ENCODE measurements at regions not wholly inside any gene's neighbourhood (a gene's known extent, or its start where the extent isn't known, plus 50 kb on each side); places are given as distances from the start of the nearest gene placed in this dataset.
"Not testable (repeated sequence)": the region's sequence is repeated elsewhere in the genome, so short reads cannot be mapped to it uniquely, and the experiment has no call there.

GRCh38 chr1:55300975-55301374, 85.8 kb upstream of the USP24 start:
- H3K4me1 Mint-ChIP-seq (ENCODE audit: unreplicated experiment): peaks cover 9% of the 10 kb centered on the region
- no peaks in the 10 kb centered on the region for H3K9me3 Mint-ChIP-seq (ENCODE audit: unreplicated experiment)
- no peak for DNase-seq (ENCODE audit: low spot score)
- H3K27ac Mint-ChIP-seq (ENCODE audit: unreplicated experiment): no peak overlapping the region
- no peak overlapping the region for H3K4me3 Mint-ChIP-seq (ENCODE audit: unreplicated experiment)
- no peaks in the 10 kb centered on the region for H3K36me3 Mint-ChIP-seq (ENCODE audit: low read depth, unreplicated experiment)
- no peak for TF ChIP-seq CTCF (IDR thresholded peaks at IDR 0.05; ENCODE audit: unreplicated experiment)
- no peaks in the 10 kb centered on the region for H3K27me3 Mint-ChIP-seq (ENCODE audit: unreplicated experiment)

- DNase-seq (ENCODE audit: low spot score): no peak
Observed at GRCh38 chr1:55298167-55298894, 83.2 kb upstream of the USP24 start.

GRCh38 chr1:55296247-55296646, 81.1 kb upstream of the USP24 start:
- not testable (repeated sequence) for DNase-seq (ENCODE audit: low spot score); H3K4me3 Mint-ChIP-seq (ENCODE audit: unreplicated experiment); H3K27me3 Mint-ChIP-seq (ENCODE audit: unreplicated experiment); H3K4me1 Mint-ChIP-seq (ENCODE audit: unreplicated experiment); H3K9me3 Mint-ChIP-seq (ENCODE audit: unreplicated experiment); H3K27ac Mint-ChIP-seq (ENCODE audit: unreplicated experiment); H3K36me3 Mint-ChIP-seq (ENCODE audit: low read depth, unreplicated experiment)

More at GRCh38 chr1:55298167-55298894, 83.2 kb upstream of the USP24 start:
- TF ChIP-seq CTCF (IDR thresholded peaks at IDR 0.05; ENCODE audit: unreplicated experiment): no peak
- Mint-ChIP-seq H3K36me3 (ENCODE audit: low read depth, unreplicated experiment) (no peaks in the 10 kb centered on the region), H3K27ac (ENCODE audit: unreplicated experiment) (no peak overlapping the region), H3K27me3 (ENCODE audit: unreplicated experiment) (no peaks in the 10 kb centered on the region), H3K4me3 (ENCODE audit: unreplicated experiment) (no peak overlapping the region), H3K9me3 (ENCODE audit: unreplicated experiment) (no peaks in the 10 kb centered on the region), H3K4me1 (ENCODE audit: unreplicated experiment) (no peaks in the 10 kb centered on the region)

GRCh38 chr1:55289614-55290013, 74.5 kb upstream of the USP24 start:
- no peak for DNase-seq (ENCODE audit: low spot score)
- H3K27ac Mint-ChIP-seq (ENCODE audit: unreplicated experiment): no peak overlapping the region
- no peaks in the 10 kb centered on the region for H3K4me1 Mint-ChIP-seq (ENCODE audit: unreplicated experiment)
- no peaks in the 10 kb centered on the region for H3K9me3 Mint-ChIP-seq (ENCODE audit: unreplicated experiment)
- no peaks in the 10 kb centered on the region for H3K36me3 Mint-ChIP-seq (ENCODE audit: low read depth, unreplicated experiment)
- no peaks in the 10 kb centered on the region for H3K27me3 Mint-ChIP-seq (ENCODE audit: unreplicated experiment)
- peak; percentile 30 for TF ChIP-seq CTCF (IDR thresholded peaks at IDR 0.05; ENCODE audit: unreplicated experiment)
- H3K4me3 Mint-ChIP-seq (ENCODE audit: unreplicated experiment): no peak overlapping the region

- no peaks in the 10 kb centered on the region for H3K36me3 Mint-ChIP-seq (ENCODE audit: low read depth, unreplicated experiment)
- no peak overlapping the region for H3K27ac Mint-ChIP-seq (ENCODE audit: unreplicated experiment)
- no peaks in the 10 kb centered on the region for H3K9me3 Mint-ChIP-seq (ENCODE audit: unreplicated experiment)
- no peaks in the 10 kb centered on the region for H3K27me3 Mint-ChIP-seq (ENCODE audit: unreplicated experiment)
- DNase-seq (ENCODE audit: low spot score): no peak
- no peaks in the 10 kb centered on the region for H3K4me1 Mint-ChIP-seq (ENCODE audit: unreplicated experiment)
- H3K4me3 Mint-ChIP-seq (ENCODE audit: unreplicated experiment): no peak overlapping the region
- TF ChIP-seq CTCF (IDR thresholded peaks at IDR 0.05; ENCODE audit: unreplicated experiment): no peak
Observed at GRCh38 chr1:55289042-55289441, 73.9 kb upstream of the USP24 start.

All from endothelial cell (in vitro differentiated cells).